Trophoblast cell (in vitro differentiated cells and primary cell): ENCODE measurements at regions not wholly inside any gene's neighbourhood (a gene's known extent, or its start where the extent isn't known, plus 50 kb on each side); places are given as distances from the start of the nearest gene placed in this dataset.

Source experiments
- DNase-seq, 2 donors: peaks; one replicate each; pipeline ENCODE4 v3.0.0-alpha.2; 2016
- H2AFZ ChIP-seq: 2 replicates; pipeline ENCODE4 v1.6.1; 2013; ENCODE audit warnings: low read length, moderate library complexity, mild to moderate bottlenecking; ENCODE audit not compliant: insufficient read depth, poor library complexity
- H2AK5ac ChIP-seq: 2 replicates; pipeline ENCODE4 v1.6.1; 2013; ENCODE audit warnings: mild to moderate bottlenecking, low read length
- H2BK120ac ChIP-seq: 2 replicates; pipeline ENCODE4 v1.6.1; 2013; ENCODE audit warnings: low read length, mild to moderate bottlenecking, moderate library complexity; ENCODE audit not compliant: insufficient read depth, poor library complexity
- H2BK12ac ChIP-seq: 2 replicates; pipeline ENCODE4 v1.6.1; 2013; ENCODE audit warnings: mild to moderate bottlenecking, low read length, moderate library complexity
- H2BK5ac ChIP-seq: 2 replicates; pipeline ENCODE4 v1.6.1; 2013; ENCODE audit warnings: low read length, low read depth, moderate library complexity, mild to moderate bottlenecking; ENCODE audit not compliant: poor library complexity
- H3K14ac ChIP-seq: 2 replicates; pipeline ENCODE4 v1.6.1; 2013; ENCODE audit warnings: mild to moderate bottlenecking, low read length
- H3K18ac ChIP-seq: 2 replicates; pipeline ENCODE4 v1.6.1; 2013; ENCODE audit warnings: mild to moderate bottlenecking, low read length
- H3K23ac ChIP-seq: 2 replicates; pipeline ENCODE4 v1.6.1; 2013; ENCODE audit warnings: low read length
- H3K27ac ChIP-seq: 2 replicates; pipeline ENCODE4 v1.5.1; 2013; ENCODE audit warnings: low read depth, mild to moderate bottlenecking, inconsistent platforms, low read length, moderate library complexity
- H3K27me3 ChIP-seq: 2 replicates; pipeline ENCODE4 v1.6.1; 2013; ENCODE audit warnings: inconsistent platforms, mild to moderate bottlenecking, low read length, moderate library complexity; ENCODE audit not compliant: insufficient read depth
- H3K36me3 ChIP-seq, 2 experiments: 1 replicate in 1 of 2; 2 replicates in 1 of 2; pipeline ENCODE4 v1.6.1; 2013; ENCODE audit warnings: low read length in 2 of 2, mild to moderate bottlenecking in 2 of 2, moderate library complexity in 1 of 2; ENCODE audit not compliant: insufficient read depth in 2 of 2, control insufficient read depth in 1 of 2
- H3K4ac ChIP-seq: 2 replicates; pipeline ENCODE4 v1.6.1; 2013; ENCODE audit warnings: low read depth, mild to moderate bottlenecking, low read length, moderate library complexity
- H3K4me1 ChIP-seq, 2 experiments: 1 replicate in 1 of 2; 2 replicates in 1 of 2; pipeline ENCODE4 v1.6.1; 2013; ENCODE audit warnings: low read length in 2 of 2, mild to moderate bottlenecking in 2 of 2, moderate library complexity in 1 of 2; ENCODE audit not compliant: insufficient read depth in 2 of 2, control insufficient read depth in 1 of 2
- H3K4me2 ChIP-seq: 2 replicates; pipeline ENCODE4 v1.6.1; 2013; ENCODE audit warnings: inconsistent platforms, mild to moderate bottlenecking, low read length, moderate library complexity
- H3K4me3 ChIP-seq: 2 replicates; pipeline ENCODE4 v1.5.1; 2013; ENCODE audit warnings: mild to moderate bottlenecking, low read depth, low read length, inconsistent platforms
- H3K79me1 ChIP-seq: one replicate; pipeline ENCODE4 v1.6.1; 2013; ENCODE audit warnings: low read length
- H3K79me2 ChIP-seq: 2 replicates; pipeline ENCODE4 v1.6.1; 2013; ENCODE audit warnings: low read length, mild to moderate bottlenecking; ENCODE audit not compliant: control insufficient read depth, insufficient read depth, poor library complexity
- H3K9ac ChIP-seq: 2 replicates; pipeline ENCODE4 v1.6.1; 2013; ENCODE audit warnings: mild to moderate bottlenecking, low read length
- H3K9me3 ChIP-seq: 2 replicates; pipeline ENCODE4 v1.6.1; 2013; ENCODE audit warnings: low read depth, mild to moderate bottlenecking, control low read depth, inconsistent platforms, low read length; ENCODE audit not compliant: insufficient read depth
- H4K12ac ChIP-seq: 2 replicates; pipeline ENCODE4 v1.6.1; 2013; ENCODE audit warnings: low read depth, mild to moderate bottlenecking, low read length, moderate library complexity
- H4K8ac ChIP-seq: 2 replicates; pipeline ENCODE4 v1.6.1; 2013; ENCODE audit warnings: low read depth, mild to moderate bottlenecking, low read length, moderate library complexity
- H4K91ac ChIP-seq: one replicate; pipeline ENCODE4 v1.6.1; 2013; ENCODE audit warnings: low read depth, mild to moderate bottlenecking, low read length, moderate library complexity
- WGBS: extraction: QIAGEN DNeasy Blood & Tissue Kit; methylation state at CpG from one replicate; pipeline ENCODE4 v1.1.7; 2013; ENCODE audit warnings: missing lambda C conversion rate; ENCODE audit not compliant: insufficient read length, insufficient coverage; ENCODE audit errors: extremely low coverage; 5-methylcytosine and 5-hydroxymethylcytosine counted together

DNA sequence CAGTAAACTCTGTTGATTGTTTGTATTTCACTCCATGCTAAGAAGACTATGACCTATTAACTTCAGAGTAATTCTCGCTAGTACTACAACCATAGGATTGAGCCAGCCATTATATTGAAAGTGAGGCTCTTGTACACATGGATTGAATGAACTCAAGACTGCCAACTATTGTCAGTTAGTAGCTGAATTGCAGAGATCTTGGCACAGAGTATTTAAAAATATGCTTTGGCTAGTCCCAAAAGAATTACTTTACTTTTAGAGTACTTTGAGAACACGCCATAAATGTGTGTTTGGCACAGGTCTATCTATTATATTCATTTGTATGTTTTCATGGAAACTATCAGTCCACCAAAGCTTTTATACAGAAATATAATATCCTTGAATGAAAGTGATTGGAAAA is 226.7 kb upstream of the DCBLD2 start:
- WGBS, result no CpG with 5 or more reads among the region's 2 CpGs
- no peak overlapping the region for H4K91ac ChIP-seq
- H3K4ac ChIP-seq, result no peak overlapping the region

DNA sequence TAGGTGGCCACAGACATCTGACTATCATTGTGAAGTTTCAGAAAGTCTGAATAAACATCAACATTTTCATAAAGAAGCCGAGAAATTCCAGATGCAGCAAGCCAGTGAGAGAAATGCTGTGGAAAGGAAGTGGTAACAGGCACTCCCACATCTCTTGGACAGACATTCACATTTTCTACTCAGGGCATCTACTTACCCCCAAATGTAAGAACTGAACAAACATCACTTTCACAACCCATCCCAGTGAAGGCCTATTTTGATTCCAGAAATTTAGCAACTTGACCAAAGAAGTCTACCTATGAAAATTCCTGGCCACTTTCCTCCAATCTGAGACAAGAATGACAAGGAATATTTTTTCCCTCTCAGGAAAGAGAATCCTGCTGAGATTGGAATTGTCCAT is 224.8 kb upstream of the DCBLD2 start:
- no peaks in the 10 kb centered on the region for H3K4me1 ChIP-seq
- DNase-seq, result no peak
- H3K27ac ChIP-seq, result no peak overlapping the region
- H3K4ac ChIP-seq, result no peak overlapping the region
- H2AK5ac ChIP-seq, result no peak overlapping the region
- no peak overlapping the region for H3K4me3 ChIP-seq
- no peak overlapping the region for H3K18ac ChIP-seq
- H3K79me1 ChIP-seq, result no peaks in the 10 kb centered on the region
- H3K9me3 ChIP-seq, result no peaks in the 10 kb centered on the region
- H3K36me3 ChIP-seq, result no peaks in the 10 kb centered on the region
- H4K8ac ChIP-seq, result no peak overlapping the region
- H3K23ac ChIP-seq, result no peak overlapping the region
- no CpG with 5 or more reads among the region's 1 CpG for WGBS
- H3K9ac ChIP-seq, result no peak overlapping the region
- H3K79me2 ChIP-seq, result no peaks in the 10 kb centered on the region
- no peaks in the 10 kb centered on the region for H3K27me3 ChIP-seq
- H4K12ac ChIP-seq, result no peak overlapping the region
- no peak overlapping the region for H2BK5ac ChIP-seq
- H3K14ac ChIP-seq, result no peak overlapping the region
- H2BK120ac ChIP-seq, result no peak overlapping the region
- H2BK12ac ChIP-seq, result no peak overlapping the region
- H4K91ac ChIP-seq, result no peak overlapping the region
- no peak overlapping the region for H3K4me2 ChIP-seq
- H2AFZ ChIP-seq, result no peak overlapping the region

More for the DNA sequence above, 226.7 kb upstream of the DCBLD2 start:
- no peaks in the 10 kb centered on the region for H3K79me1 ChIP-seq
- no peak overlapping the region for H3K14ac ChIP-seq
- no peak overlapping the region for H2BK12ac ChIP-seq
- no peak overlapping the region for H4K8ac ChIP-seq
- H2BK120ac ChIP-seq, result no peak overlapping the region
- H2AFZ ChIP-seq, result no peak overlapping the region
- no peaks in the 10 kb centered on the region for H3K9me3 ChIP-seq
- H3K9ac ChIP-seq, result no peak overlapping the region
- H3K4me1 ChIP-seq, result no peaks in the 10 kb centered on the region
- H3K4me2 ChIP-seq, result no peak overlapping the region
- no peaks in the 10 kb centered on the region for H3K79me2 ChIP-seq
- no peak for DNase-seq
- H3K4me3 ChIP-seq, result no peak overlapping the region
- H3K27me3 ChIP-seq, result no peaks in the 10 kb centered on the region
- no peak overlapping the region for H3K27ac ChIP-seq
- H2BK5ac ChIP-seq, result no peak overlapping the region
- no peak overlapping the region for H3K18ac ChIP-seq
- H3K23ac ChIP-seq, result no peak overlapping the region
- H3K36me3 ChIP-seq, result no peaks in the 10 kb centered on the region
- H2AK5ac ChIP-seq, result no peak overlapping the region
- no peak overlapping the region for H4K12ac ChIP-seq

GRCh38 chr3:99119385-99119784 is 217.9 kb upstream of the DCBLD2 start:
- H3K4me2 ChIP-seq, result no peak overlapping the region
- H3K9me3 ChIP-seq, result no peaks in the 10 kb centered on the region

DNA sequence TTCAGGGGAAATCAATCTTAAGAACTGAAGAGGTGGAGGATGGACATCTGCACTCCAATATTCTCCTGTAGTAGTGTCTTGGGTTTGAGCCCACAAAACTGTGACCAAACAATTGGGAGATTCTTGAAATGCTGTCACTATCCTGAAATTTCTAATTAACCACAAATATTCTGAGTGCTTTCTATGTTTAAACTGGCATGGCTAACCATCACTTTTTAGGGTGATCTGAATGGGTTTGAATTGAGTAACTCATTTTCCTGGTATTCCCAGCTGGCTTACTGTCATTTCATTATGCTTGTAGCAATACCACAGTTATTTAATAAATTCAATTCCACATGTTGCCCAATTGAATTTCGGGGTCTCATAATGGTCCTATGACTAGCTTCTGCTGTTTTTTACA is 216.9 kb upstream of the DCBLD2 start:
- Histone ChIP-seq H2BK12ac (no peak overlapping the region), H3K4me2 (no peak overlapping the region), H4K8ac (no peak overlapping the region), H2AFZ (no peak overlapping the region), H2BK120ac (no peak overlapping the region), H4K91ac (no peak overlapping the region), H3K27me3 (no peaks in the 10 kb centered on the region), H3K4me1 (no peaks in the 10 kb centered on the region), H3K36me3 (no peaks in the 10 kb centered on the region), H2BK5ac (no peak overlapping the region), H3K23ac (no peak overlapping the region), H3K4ac (no peak overlapping the region), H3K79me1 (no peaks in the 10 kb centered on the region), H3K9ac (no peak overlapping the region), H3K79me2 (no peaks in the 10 kb centered on the region), H3K14ac (no peak overlapping the region), H2AK5ac (no peak overlapping the region), H3K18ac (no peak overlapping the region), H4K12ac (no peak overlapping the region), H3K9me3 (no peaks in the 10 kb centered on the region), H3K4me3 (no peak overlapping the region), H3K27ac (no peak overlapping the region)
- no peak for DNase-seq
- no CpG with 5 or more reads among the region's 1 CpG for WGBS

More at GRCh38 chr3:99119385-99119784, 217.9 kb upstream of the DCBLD2 start:
- WGBS, result no CpG with 5 or more reads among the region's 1 CpG
- H3K27me3 ChIP-seq, result no peaks in the 10 kb centered on the region
- H2BK12ac ChIP-seq, result no peak overlapping the region
- no peak overlapping the region for H2BK5ac ChIP-seq
- no peak overlapping the region for H3K14ac ChIP-seq
- no peak overlapping the region for H3K18ac ChIP-seq
- no peak overlapping the region for H2BK120ac ChIP-seq
- H2AK5ac ChIP-seq, result no peak overlapping the region
- no peak overlapping the region for H4K91ac ChIP-seq
- no peaks in the 10 kb centered on the region for H3K79me1 ChIP-seq
- no peaks in the 10 kb centered on the region for H3K79me2 ChIP-seq
- H4K12ac ChIP-seq, result no peak overlapping the region
- DNase-seq, result no peak
- H3K9ac ChIP-seq, result no peak overlapping the region
- H4K8ac ChIP-seq, result no peak overlapping the region
- no peaks in the 10 kb centered on the region for H3K4me1 ChIP-seq
- H3K4ac ChIP-seq, result no peak overlapping the region
- no peak overlapping the region for H3K4me3 ChIP-seq
- H3K23ac ChIP-seq, result no peak overlapping the region
- no peak overlapping the region for H3K27ac ChIP-seq
- H3K36me3 ChIP-seq, result no peaks in the 10 kb centered on the region
- H2AFZ ChIP-seq, result no peak overlapping the region
